ENCODE measurements at regions not wholly inside any gene's neighbourhood (a gene's known extent, or its start where the extent isn't known, plus 50 kb on each side); places are given as distances from the start of the nearest gene placed in this dataset.
A peak's percentile ranks its signal among the peaks of the same experiment; 100 is the strongest.

- ChIA-PET CTCF (no interaction called here), POLR2A (no interaction called here)
- Histone ChIP-seq H3K4me1 (no peaks in the 10 kb centered on the region), H3K4me3 (no peak overlapping the region), H3K9me3 (no peaks in the 10 kb centered on the region), H3K27ac (no peak overlapping the region), H3K4me2 (peak overlapping the region; percentile 38; the same call in 2 of the 3 replicates)
- DNase-seq (ENCODE audit: low read depth in 1 of 2, low spot score in 1 of 2) = no peak
- WGBS (ENCODE audit: missing lambda C conversion rate) = 21% methylated on average over 2 of the region's 2 CpGs
- no peak for FAIRE-seq
- no peak for TF ChIP-seq CBX8 (IDR thresholded peaks at IDR 0.05)
- TF ChIP-seq USF2 (IDR thresholded peaks at IDR 0.05) = no peak
- no peak for TF ChIP-seq RNF2 (IDR thresholded peaks at IDR 0.05; ENCODE audit: borderline replicate concordance, low read depth)
- no peak for TF ChIP-seq NR3C1 (IDR thresholded peaks at IDR 0.05)
- TF ChIP-seq HES2 (IDR thresholded peaks at IDR 0.05) = no peak
- TF ChIP-seq TP53 (CRISPR knock-in tag; IDR thresholded peaks at IDR 0.05) = no peak
- no peak for TF ChIP-seq RCOR1 (IDR thresholded peaks at IDR 0.05; ENCODE audit: low read depth, low read length)
- TF ChIP-seq ELK1 (IDR thresholded peaks at IDR 0.05; ENCODE audit: low read depth, low read length) = no peak
- TF ChIP-seq CBX2 (IDR thresholded peaks at IDR 0.05; ENCODE audit: borderline replicate concordance, low read depth) = no peak
- no peak for ATAC-seq
Measured at GRCh38 chr4:133623847-133624246, 474.8 kb downstream of the PCDH10 start.

GRCh38 chr4:133621628-133622027 is 472.5 kb downstream of the PCDH10 start:
- WGBS (ENCODE audit: missing lambda C conversion rate) = 21% methylated on average over 1 of the region's 1 CpG
- POLR2A ChIA-PET = no interaction called here
- ATAC-seq = no peak

GRCh38 chr4:133620555-133620954 is 471.5 kb downstream of the PCDH10 start:
- Histone ChIP-seq H3K9me3 (no peaks in the 10 kb centered on the region), H3K27ac (no peak overlapping the region), H3K4me2 (peak overlapping the region; percentile 37; the same call in 2 of the 3 replicates), H3K4me1 (no peaks in the 10 kb centered on the region), H3K4me3 (no peak overlapping the region)
- FAIRE-seq (no peak), DNase-seq (ENCODE audit: low read depth in 1 of 2, low spot score in 1 of 2) (no peak), ATAC-seq (no peak)
- TF ChIP-seq RARB (CRISPR knock-in tag; IDR thresholded peaks at IDR 0.05) (no peak), HDAC2 (IDR thresholded peaks at IDR 0.05) (no peak), BCL3 (IDR thresholded peaks at IDR 0.05) (no peak), CBX2 (IDR thresholded peaks at IDR 0.05; ENCODE audit: borderline replicate concordance, low read depth) (no peak), JUN (IDR thresholded peaks at IDR 0.05) (no peak), HOXB5 (CRISPR knock-in tag; IDR thresholded peaks at IDR 0.05) (no peak), GATA3 (IDR thresholded peaks at IDR 0.05; ENCODE audit: borderline replicate concordance) (no peak), NR3C1 (IDR thresholded peaks at IDR 0.05) (no peak), ZFP36 (IDR thresholded peaks at IDR 0.05; ENCODE audit: borderline replicate concordance, partially characterized antibody) (no peak), NFE2L2 (conservative IDR thresholded peaks at IDR 0.05; ENCODE audit: low read length) (no peak), KDM1A (IDR thresholded peaks at IDR 0.05; ENCODE audit: low read depth) (no peak), SMC3 (IDR thresholded peaks at IDR 0.05) (no peak), KDM5A (IDR thresholded peaks at IDR 0.05) (no peak), ATOH8 (CRISPR knock-in tag; IDR thresholded peaks at IDR 0.05; ENCODE audit: low read depth) (no peak), MAX (IDR thresholded peaks at IDR 0.05) (no peak), NPAS2 (CRISPR knock-in tag; IDR thresholded peaks at IDR 0.05; ENCODE audit: borderline replicate concordance) (no peak)
- POLR2A ChIA-PET = no interaction called here
- CTCF ChIA-PET = no interaction called here
- WGBS (ENCODE audit: missing lambda C conversion rate) = 20% methylated on average over 4 of the region's 4 CpGs

More at GRCh38 chr4:133621628-133622027, 472.5 kb downstream of the PCDH10 start:
- CTCF ChIA-PET = no interaction called here
- FAIRE-seq (no peak), DNase-seq (ENCODE audit: low read depth in 1 of 2, low spot score in 1 of 2) (no peak)
- TF ChIP-seq MAZ (IDR thresholded peaks at IDR 0.05; ENCODE audit: borderline replicate concordance, low read depth, low read length) = no peak
- no peak for TF ChIP-seq POLR2A (IDR thresholded peaks at IDR 0.05; ENCODE audit: low read length)
- no peak for TF ChIP-seq HOXB5 (CRISPR knock-in tag; IDR thresholded peaks at IDR 0.05)
- TF ChIP-seq CTCF (IDR thresholded peaks at IDR 0.05) = no peak
- TF ChIP-seq POLR2AphosphoS2 (conservative IDR thresholded peaks at IDR 0.05; ENCODE audit: low read length) = no peak
- TF ChIP-seq HES2 (IDR thresholded peaks at IDR 0.05) = no peak
- no peak overlapping the region for H3K4me3 ChIP-seq
- no peak overlapping the region for H3K4me2 ChIP-seq
- no peaks in the 10 kb centered on the region for H3K9me3 ChIP-seq
- H3K4me1 ChIP-seq = no peaks in the 10 kb centered on the region
- H3K27ac ChIP-seq = no peak overlapping the region

All from A549 (cell line).